Naive thymus-derived CD4-positive, alpha-beta T cell (primary cell): ENCODE measurements at regions not wholly inside any gene's neighbourhood (a gene's known extent, or its start where the extent isn't known, plus 50 kb on each side); places are given as distances from the start of the nearest gene placed in this dataset.

ENCODE experiments used
- ATAC-seq: fragments of 150-1000 bp; cut with Tn5 transposase; 2 replicates; pipeline ENCODE4 v1.10.0; 2021; ENCODE audit warnings: mild to moderate bottlenecking, moderate library complexity
- CTCF ChIA-PET: fragments of 350-600 bp; sonication (Branson Sonifier 250); formaldehyde crosslinking; loops from one replicate; lab custom pipeline; 2021; ENCODE audit warnings: antibody characterized with exemption; lab: Charles Lee
- POLR2A ChIA-PET: fragments of 350-600 bp; sonication (Branson Sonifier 250); formaldehyde crosslinking; loops from one replicate; lab custom pipeline; 2021; ENCODE audit warnings: antibody characterized with exemption, inconsistent platforms; lab: Charles Lee
- DNase-seq, 9 donors: peaks; one replicate each; pipeline versions ENCODE4 v3.0.0 to v3.0.0-alpha.2; 2020 to 2022; ENCODE audit warnings: mixed read lengths in 1 of 9
- H3K27ac ChIP-seq: one replicate; pipeline ENCODE4 v1.7.0; 2013; ENCODE audit warnings: mild to moderate bottlenecking, low read depth, low read length, moderate library complexity
- H3K27me3 ChIP-seq, 2 donors: one replicate each; pipeline ENCODE4 v1.7.0; 2013; ENCODE audit warnings: low read length in 2 of 2, mild to moderate bottlenecking in 2 of 2, moderate library complexity in 2 of 2; ENCODE audit not compliant: control insufficient read depth in 2 of 2, insufficient read depth in 2 of 2
- H3K36me3 ChIP-seq, 3 experiments: 1 replicate in 2 of 3; 2 replicates in 1 of 3; pipeline ENCODE4 v1.7.0; 2013; ENCODE audit warnings: low read length in 3 of 3, mild to moderate bottlenecking in 3 of 3, moderate library complexity in 1 of 3; ENCODE audit not compliant: insufficient read depth in 3 of 3, control insufficient read depth in 2 of 3
- H3K4me1 ChIP-seq, 2 donors: one replicate each; pipeline ENCODE4 v1.7.0; 2013; ENCODE audit warnings: low read length in 2 of 2, mild to moderate bottlenecking in 2 of 2, moderate library complexity in 1 of 2; ENCODE audit not compliant: control insufficient read depth in 2 of 2, insufficient read depth in 2 of 2
- H3K4me3 ChIP-seq: 2 replicates; pipeline ENCODE4 v1.7.0; 2013; ENCODE audit warnings: mild to moderate bottlenecking, low read length
- H3K9me3 ChIP-seq, 3 experiments: 1 replicate in 2 of 3; 2 replicates in 1 of 3; pipeline ENCODE4 v1.7.0; 2013; ENCODE audit warnings: low read length in 3 of 3; ENCODE audit not compliant: control insufficient read depth in 2 of 3
- H3K27ac Mint-ChIP-seq, 9 donors: one replicate each; pipeline ENCODE4 v1.8.0; 2020 to 2022; ENCODE audit warnings: mixed read lengths in 9 of 9, mild to moderate bottlenecking in 8 of 9, moderate library complexity in 5 of 9, inconsistent platforms in 2 of 9
- H3K27me3 Mint-ChIP-seq, 5 donors: one replicate each; pipeline ENCODE4 v1.8.0; 2021 to 2022; ENCODE audit warnings: mixed read lengths in 5 of 5, mild to moderate bottlenecking in 1 of 5
- H3K36me3 Mint-ChIP-seq, 5 donors: one replicate each; pipeline ENCODE4 v1.8.0; 2020 to 2022; ENCODE audit warnings: mixed read lengths in 5 of 5, mild to moderate bottlenecking in 3 of 5, inconsistent platforms in 1 of 5
- H3K4me1 Mint-ChIP-seq, 7 donors: one replicate each; pipeline ENCODE4 v1.8.0; 2020 to 2022; ENCODE audit warnings: mixed read lengths in 7 of 7, mild to moderate bottlenecking in 3 of 7, inconsistent platforms in 1 of 7
- H3K4me3 Mint-ChIP-seq, 10 donors: one replicate each; pipeline ENCODE4 v1.8.0; 2020 to 2022; ENCODE audit warnings: mild to moderate bottlenecking in 10 of 10, mixed read lengths in 10 of 10, moderate library complexity in 6 of 10, inconsistent platforms in 2 of 10
- H3K9me3 Mint-ChIP-seq, 11 donors: one replicate each; pipeline ENCODE4 v1.8.0; 2020 to 2022; ENCODE audit warnings: mixed read lengths in 11 of 11, mild to moderate bottlenecking in 4 of 11, inconsistent platforms in 1 of 11, moderate library complexity in 1 of 11
- intact Hi-C, 2 donors: fragments of 100-400 bp; cut with micrococcal nuclease; formaldehyde crosslinking; loops; one replicate each; pipeline ENCODE4 v1.15.1; 2023

DNA sequence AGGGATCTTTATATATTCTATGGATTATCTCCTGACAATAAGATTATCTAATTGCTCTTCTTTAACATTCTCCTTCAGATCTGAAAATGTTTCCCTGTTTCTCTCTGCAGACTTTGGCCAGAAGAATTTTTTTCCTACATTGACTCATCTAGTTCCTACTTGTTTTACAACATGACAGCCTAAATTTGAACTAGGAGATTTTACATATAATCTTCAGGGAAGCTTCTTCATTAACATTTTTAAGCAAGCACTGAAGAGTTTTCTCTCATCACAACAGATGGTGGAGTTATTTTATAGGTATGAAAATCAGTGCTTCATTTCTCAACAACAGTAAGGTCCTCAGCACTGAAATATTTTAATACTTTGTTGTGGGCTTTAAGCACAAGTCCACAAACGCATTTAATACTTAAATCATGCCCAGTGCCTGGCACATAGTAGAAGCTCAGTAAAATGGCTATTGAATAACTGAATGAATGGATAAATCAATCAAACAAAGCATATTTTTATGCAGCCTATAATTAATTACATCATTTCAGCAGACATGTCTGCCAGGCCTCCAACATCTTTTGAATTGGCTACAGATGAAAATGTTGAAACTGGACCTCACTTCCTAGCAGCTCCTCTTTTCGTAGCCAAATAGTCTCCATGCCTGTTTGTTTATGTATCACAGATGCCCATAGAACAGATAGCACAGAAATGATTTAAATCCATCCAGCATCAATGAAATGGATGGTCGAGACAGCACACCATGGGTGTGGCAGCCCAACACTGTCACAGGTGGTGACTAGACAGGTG lies 117.3 kb upstream of the POU2AF2 start:
- ATAC-seq (no peak), DNase-seq (no peak)
- ChIA-PET POLR2A (no interaction called here), CTCF (no interaction called here)
- H3K4me3 ChIP-seq = no peak overlapping the region
- H3K27ac Mint-ChIP-seq = no peak overlapping the region
- peaks cover 7 to 18% (median 11%) of the 10 kb centered on the region in 5 donors for H3K27me3 Mint-ChIP-seq
- no peaks in the 10 kb centered on the region for H3K9me3 ChIP-seq
- H3K27me3 ChIP-seq = no peaks in the 10 kb centered on the region
- intact Hi-C loops = no loop called here
- H3K36me3 ChIP-seq = no peaks in the 10 kb centered on the region
- no peak overlapping the region for H3K27ac ChIP-seq
- no peak overlapping the region for H3K4me3 Mint-ChIP-seq
- peaks cover 0 to 6% (median 0%) of the 10 kb centered on the region in 11 donors for H3K9me3 Mint-ChIP-seq
- H3K36me3 Mint-ChIP-seq = no peaks in the 10 kb centered on the region
- H3K4me1 ChIP-seq = no peaks in the 10 kb centered on the region
- H3K4me1 Mint-ChIP-seq = no peaks in the 10 kb centered on the region

DNA sequence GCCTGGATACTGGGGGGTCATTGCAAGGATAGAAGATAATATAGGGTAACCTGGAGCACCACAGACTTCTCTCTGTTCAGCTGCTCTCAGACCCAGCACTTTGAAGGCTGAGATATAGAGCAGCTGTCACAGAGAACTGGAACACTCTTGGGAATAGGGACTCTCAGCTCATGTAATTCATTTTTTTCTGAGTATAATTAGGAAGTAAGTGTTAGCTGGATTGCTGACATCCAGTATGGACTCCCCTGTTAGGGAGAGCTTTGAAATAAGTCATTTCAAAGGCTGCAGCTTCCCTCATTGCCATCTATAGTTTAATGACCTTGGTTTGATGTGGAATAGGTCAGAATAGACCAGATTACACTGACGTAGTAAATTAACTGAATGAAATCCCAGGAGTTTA lies 120.8 kb upstream of the POU2AF2 start:
- no peaks in the 10 kb centered on the region for H3K36me3 Mint-ChIP-seq

DNA sequence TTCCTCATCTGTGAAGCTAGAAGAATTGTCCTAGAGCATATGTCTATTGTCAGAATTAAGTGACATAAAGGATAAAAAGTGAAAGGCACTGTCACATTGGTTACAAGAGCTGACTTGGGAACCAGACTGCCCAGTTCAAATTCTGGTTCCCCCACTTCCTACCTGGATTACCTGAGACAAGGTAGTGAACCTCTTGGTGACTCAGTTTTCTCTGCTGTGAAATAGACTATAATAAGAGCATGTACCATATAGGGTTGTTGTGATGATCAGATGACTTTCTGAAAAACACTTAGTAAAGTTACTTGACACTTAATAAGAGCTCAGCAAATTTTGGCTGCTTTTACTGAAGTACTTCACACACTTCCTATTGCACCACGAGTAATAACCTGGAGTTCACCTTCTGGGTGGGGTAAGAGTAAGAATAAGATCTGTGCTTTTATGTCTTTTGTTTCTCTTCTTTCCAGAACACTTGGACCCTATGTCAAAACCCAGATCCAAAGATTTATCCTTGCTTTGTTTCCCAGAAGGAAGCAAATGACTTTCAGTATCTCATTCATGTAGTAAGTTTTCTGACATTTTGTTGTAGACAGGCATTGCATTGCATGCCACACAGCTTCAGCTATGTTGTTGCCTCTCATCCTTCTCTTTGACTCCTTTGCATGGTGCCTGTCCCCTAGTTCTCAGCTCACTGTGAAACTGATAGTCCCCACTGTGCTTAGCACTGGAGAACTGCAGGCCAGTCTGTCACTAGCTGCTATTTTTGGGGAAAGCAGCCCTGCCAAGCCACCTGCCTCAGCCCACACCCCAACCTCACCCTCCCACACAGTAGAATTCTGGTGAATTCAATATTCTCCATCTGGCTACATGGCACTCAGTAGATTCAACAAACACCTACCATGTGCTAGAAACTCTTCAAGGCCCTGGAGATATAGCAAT lies 121.8 kb upstream of the POU2AF2 start:
- no peaks in the 10 kb centered on the region for H3K27me3 ChIP-seq
- Mint-ChIP-seq H3K4me3 (no peak overlapping the region), H3K9me3 (no peaks in the 10 kb centered on the region), H3K27me3 (peaks cover 0 to 19% (median 3%) of the 10 kb centered on the region in 5 donors), H3K4me1 (no peaks in the 10 kb centered on the region), H3K36me3 (no peaks in the 10 kb centered on the region), H3K27ac (no peak overlapping the region)
- no peaks in the 10 kb centered on the region for H3K4me1 ChIP-seq
- POLR2A ChIA-PET = no interaction called here
- intact Hi-C loops = no loop called here
- no peak for DNase-seq
- CTCF ChIA-PET = interaction anchor here (0.7 kb wide), 1 partner anchor 666 kb away, joined by 3 read pairs; no protein-coding TSS in a partner anchor
- H3K36me3 ChIP-seq = no peaks in the 10 kb centered on the region
- no peak overlapping the region for H3K4me3 ChIP-seq
- no peak overlapping the region for H3K27ac ChIP-seq
- no peak for ATAC-seq
- no peaks in the 10 kb centered on the region for H3K9me3 ChIP-seq

More for the DNA sequence above, 120.8 kb upstream of the POU2AF2 start:
- Mint-ChIP-seq H3K9me3 (no peaks in the 10 kb centered on the region), H3K27me3 (peaks cover 3 to 19% (median 4%) of the 10 kb centered on the region in 5 donors), H3K27ac (no peak overlapping the region), H3K4me1 (no peaks in the 10 kb centered on the region), H3K4me3 (no peak overlapping the region)
- ChIA-PET POLR2A (no interaction called here), CTCF (no interaction called here)
- H3K4me3 ChIP-seq = no peak overlapping the region
- intact Hi-C loops = no loop called here
- H3K4me1 ChIP-seq = no peaks in the 10 kb centered on the region
- no peaks in the 10 kb centered on the region for H3K27me3 ChIP-seq
- H3K9me3 ChIP-seq = no peaks in the 10 kb centered on the region
- DNase-seq (no peak), ATAC-seq (no peak)
- H3K27ac ChIP-seq = no peak overlapping the region
- no peaks in the 10 kb centered on the region for H3K36me3 ChIP-seq

DNA sequence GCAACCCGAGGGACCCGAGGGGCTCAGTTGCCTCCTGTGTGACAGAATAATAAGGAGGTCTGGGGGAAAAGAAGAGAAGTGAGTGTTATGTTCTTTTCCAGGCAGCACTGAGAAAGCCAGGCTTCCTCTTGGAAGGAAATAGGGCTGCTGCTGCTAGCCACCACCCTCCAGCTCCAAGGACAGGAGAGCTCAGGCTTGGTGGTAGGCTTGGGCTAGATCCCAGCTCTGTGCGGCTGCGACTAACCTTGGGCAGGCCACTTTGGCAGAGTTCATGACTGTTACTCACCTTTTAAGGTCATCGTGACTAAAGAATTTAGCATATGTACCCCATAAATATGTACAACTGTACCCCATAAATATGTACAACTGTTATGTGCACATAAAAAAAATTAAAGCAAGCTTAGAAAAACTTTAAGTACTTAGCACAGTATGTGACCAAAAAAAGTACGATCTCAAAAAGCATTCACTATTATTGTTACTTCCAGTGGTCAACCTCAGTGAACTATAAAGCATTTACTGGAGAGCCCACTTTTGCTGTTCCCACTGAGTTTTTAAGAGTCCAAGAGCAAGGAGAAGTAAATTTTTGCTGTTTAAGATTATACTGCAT lies 124.7 kb upstream of the POU2AF2 start:
- H3K27me3 Mint-ChIP-seq = peaks cover 0 to 16% (median 1%) of the 10 kb centered on the region in 5 donors
- no peaks in the 10 kb centered on the region for H3K36me3 ChIP-seq
- CTCF ChIA-PET = no interaction called here

DNA sequence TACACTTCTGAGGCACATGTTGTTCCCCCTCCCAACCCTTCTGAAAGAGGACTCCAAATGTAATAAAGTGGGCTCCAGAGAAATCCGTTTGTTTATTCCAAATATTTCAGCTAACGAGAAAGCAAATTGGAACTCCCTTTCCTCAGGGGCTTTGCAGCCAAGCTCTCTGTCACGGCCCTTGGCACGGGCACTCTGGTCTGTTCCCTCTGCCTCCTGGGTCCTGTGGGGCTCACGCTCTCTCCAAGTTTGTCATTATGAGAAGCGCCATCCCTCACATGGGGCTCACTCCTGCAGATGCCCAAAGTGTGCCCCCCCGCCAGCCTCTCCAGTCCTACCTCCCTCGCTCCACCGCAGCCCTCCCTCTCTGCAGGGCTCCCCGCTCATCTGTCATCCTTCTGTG lies 125.4 kb upstream of the POU2AF2 start:
- Mint-ChIP-seq H3K4me3 (no peak overlapping the region), H3K9me3 (peaks cover 0 to 4% (median 0%) of the 10 kb centered on the region in 11 donors), H3K27ac (no peak overlapping the region), H3K27me3 (peaks cover 0 to 16% (median 1%) of the 10 kb centered on the region in 5 donors), H3K4me1 (no peaks in the 10 kb centered on the region), H3K36me3 (no peaks in the 10 kb centered on the region)
- Histone ChIP-seq H3K9me3 (no peaks in the 10 kb centered on the region), H3K4me1 (no peaks in the 10 kb centered on the region), H3K4me3 (no peak overlapping the region), H3K27me3 (no peaks in the 10 kb centered on the region), H3K36me3 (no peaks in the 10 kb centered on the region), H3K27ac (no peak overlapping the region)
- ATAC-seq (no peak), DNase-seq (no peak)
- intact Hi-C loops = no loop called here
- CTCF ChIA-PET = no interaction called here
- POLR2A ChIA-PET = no interaction called here

More for the DNA sequence above, 124.7 kb upstream of the POU2AF2 start:
- no peak for ATAC-seq
- Histone ChIP-seq H3K4me1 (no peaks in the 10 kb centered on the region), H3K9me3 (no peaks in the 10 kb centered on the region), H3K27ac (no peak overlapping the region), H3K4me3 (no peak overlapping the region), H3K27me3 (no peaks in the 10 kb centered on the region)
- H3K4me1 Mint-ChIP-seq = no peaks in the 10 kb centered on the region
- H3K36me3 Mint-ChIP-seq = no peaks in the 10 kb centered on the region
- intact Hi-C loops = no loop called here
- H3K9me3 Mint-ChIP-seq = peaks cover 0 to 4% (median 0%) of the 10 kb centered on the region in 11 donors
- H3K27ac Mint-ChIP-seq = no peak overlapping the region
- no peak for DNase-seq
- H3K4me3 Mint-ChIP-seq = no peak overlapping the region
- POLR2A ChIA-PET = no interaction called here

DNA sequence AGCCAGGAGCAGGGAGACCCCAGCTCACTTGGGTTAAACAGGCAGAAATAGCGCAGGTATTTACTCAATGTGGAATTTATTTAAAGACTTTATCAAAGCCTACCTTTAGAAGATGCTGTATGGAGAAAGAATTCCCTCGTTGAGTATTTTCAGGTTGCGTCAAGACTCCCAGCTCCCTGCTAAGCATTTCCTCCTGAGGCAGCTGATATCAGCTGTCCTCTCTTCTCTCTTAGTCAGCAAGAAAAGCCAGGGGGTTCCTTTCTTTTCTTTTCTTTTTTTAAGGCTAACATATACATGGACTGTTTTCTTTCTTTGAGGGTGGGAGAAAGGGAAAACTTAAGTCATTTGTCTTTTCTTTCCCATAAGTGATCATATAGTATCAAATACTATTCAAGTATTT lies 125.8 kb upstream of the POU2AF2 start:
- intact Hi-C loops = no loop called here
- H3K9me3 ChIP-seq = no peaks in the 10 kb centered on the region
- no peaks in the 10 kb centered on the region for H3K27me3 ChIP-seq
- DNase-seq = no peak
- Mint-ChIP-seq H3K4me3 (no peak overlapping the region), H3K27ac (no peak overlapping the region), H3K27me3 (peaks cover 0 to 16% (median 1%) of the 10 kb centered on the region in 5 donors), H3K36me3 (no peaks in the 10 kb centered on the region), H3K4me1 (no peaks in the 10 kb centered on the region), H3K9me3 (peaks cover 0 to 4% (median 0%) of the 10 kb centered on the region in 11 donors)
- CTCF ChIA-PET = no interaction called here
- no peak for ATAC-seq
- no peaks in the 10 kb centered on the region for H3K36me3 ChIP-seq
- H3K27ac ChIP-seq = no peak overlapping the region
- POLR2A ChIA-PET = no interaction called here
- H3K4me1 ChIP-seq = no peaks in the 10 kb centered on the region
- H3K4me3 ChIP-seq = no peak overlapping the region
